ENCODE measurements at regions not wholly inside any gene's neighbourhood (a gene's known extent, or its start where the extent isn't known, plus 50 kb on each side); places are given as distances from the start of the nearest gene placed in this dataset.
"Not testable (repeated sequence)": the region's sequence is repeated elsewhere in the genome, so short reads cannot be mapped to it uniquely, and the experiment has no call there.

DNA sequence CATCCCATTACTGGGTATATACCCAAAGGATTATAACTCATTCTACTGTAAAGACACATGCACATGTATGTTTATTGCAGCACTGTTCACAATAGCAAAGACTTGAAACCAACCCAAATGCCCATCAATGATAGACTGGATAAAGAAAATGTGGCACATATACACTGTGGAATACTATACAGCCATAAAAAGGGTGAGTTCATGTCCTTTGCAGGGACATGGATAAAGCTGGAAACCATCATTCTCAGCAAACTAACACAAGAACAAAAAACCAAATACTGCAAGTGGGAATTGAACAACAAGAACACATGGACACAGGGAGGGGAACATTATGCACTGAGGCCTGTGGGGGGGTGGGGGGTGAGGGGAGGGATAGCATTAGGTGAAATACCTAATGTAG, 1155.9 kb downstream of the UQCRFS1 start:
- TF ChIP-seq CTCF, POLR2A (IDR thresholded peaks at IDR 0.05): not testable (repeated sequence)
